ENCODE measurements at regions not wholly inside any gene's neighbourhood (a gene's known extent, or its start where the extent isn't known, plus 50 kb on each side); places are given as distances from the start of the nearest gene placed in this dataset.

DNA sequence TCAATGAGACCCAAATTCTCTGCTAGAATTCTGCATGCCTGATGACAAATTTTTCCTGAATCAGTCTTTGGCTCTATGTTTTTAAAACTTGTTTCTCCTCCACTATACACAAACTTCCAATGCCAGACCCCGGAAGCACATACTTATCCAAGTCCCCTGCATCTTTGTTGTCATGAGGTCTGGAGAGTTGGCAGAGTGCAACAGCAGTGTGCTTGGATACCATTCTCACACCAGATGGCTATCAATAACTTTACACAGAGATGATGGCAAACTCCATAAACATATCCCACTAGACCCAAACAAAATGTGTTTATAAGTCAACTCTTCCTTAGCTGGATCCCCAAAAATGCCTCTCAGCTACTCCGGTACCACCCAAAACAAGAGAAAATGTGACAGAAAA is 337.7 kb upstream of the TRPC7 start:
- TF ChIP-seq, protein P1, sequence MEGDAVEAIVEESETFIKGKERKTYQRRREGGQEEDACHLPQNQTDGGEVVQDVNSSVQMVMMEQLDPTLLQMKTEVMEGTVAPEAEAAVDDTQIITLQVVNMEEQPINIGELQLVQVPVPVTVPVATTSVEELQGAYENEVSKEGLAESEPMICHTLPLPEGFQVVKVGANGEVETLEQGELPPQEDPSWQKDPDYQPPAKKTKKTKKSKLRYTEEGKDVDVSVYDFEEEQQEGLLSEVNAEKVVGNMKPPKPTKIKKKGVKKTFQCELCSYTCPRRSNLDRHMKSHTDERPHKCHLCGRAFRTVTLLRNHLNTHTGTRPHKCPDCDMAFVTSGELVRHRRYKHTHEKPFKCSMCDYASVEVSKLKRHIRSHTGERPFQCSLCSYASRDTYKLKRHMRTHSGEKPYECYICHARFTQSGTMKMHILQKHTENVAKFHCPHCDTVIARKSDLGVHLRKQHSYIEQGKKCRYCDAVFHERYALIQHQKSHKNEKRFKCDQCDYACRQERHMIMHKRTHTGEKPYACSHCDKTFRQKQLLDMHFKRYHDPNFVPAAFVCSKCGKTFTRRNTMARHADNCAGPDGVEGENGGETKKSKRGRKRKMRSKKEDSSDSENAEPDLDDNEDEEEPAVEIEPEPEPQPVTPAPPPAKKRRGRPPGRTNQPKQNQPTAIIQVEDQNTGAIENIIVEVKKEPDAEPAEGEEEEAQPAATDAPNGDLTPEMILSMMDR (IDR thresholded peaks at IDR 0.05), result no peak
- TF ChIP-seq EZH2 (IDR thresholded peaks at IDR 0.05), result no peak

All from neural progenitor cell (in vitro differentiated cells).